AG09309 (cell line): ENCODE measurements at regions not wholly inside any gene's neighbourhood (a gene's known extent, or its start where the extent isn't known, plus 50 kb on each side); places are given as distances from the start of the nearest gene placed in this dataset.

Experiments
- DNase-seq: peaks from one replicate; pipeline ENCODE4 v3.0.0-alpha.2; 2010; ENCODE audit warnings: low read depth
- H3K4me3 ChIP-seq: 2 replicates; pipeline ENCODE4 v1.5.1; 2011; ENCODE audit warnings: mild to moderate bottlenecking, low read depth, low read length, moderate library complexity; ENCODE audit not compliant: control insufficient read depth
- TF ChIP-seq, protein P1 (sequence below): IDR thresholded peaks from 2 replicates; pipeline ENCODE4 v1.5.1; 2011; ENCODE audit warnings: mild to moderate bottlenecking, low read depth, low read length, inconsistent platforms; ENCODE audit not compliant: insufficient read depth, control insufficient read depth; ENCODE audit errors: missing control alignments

DNA sequence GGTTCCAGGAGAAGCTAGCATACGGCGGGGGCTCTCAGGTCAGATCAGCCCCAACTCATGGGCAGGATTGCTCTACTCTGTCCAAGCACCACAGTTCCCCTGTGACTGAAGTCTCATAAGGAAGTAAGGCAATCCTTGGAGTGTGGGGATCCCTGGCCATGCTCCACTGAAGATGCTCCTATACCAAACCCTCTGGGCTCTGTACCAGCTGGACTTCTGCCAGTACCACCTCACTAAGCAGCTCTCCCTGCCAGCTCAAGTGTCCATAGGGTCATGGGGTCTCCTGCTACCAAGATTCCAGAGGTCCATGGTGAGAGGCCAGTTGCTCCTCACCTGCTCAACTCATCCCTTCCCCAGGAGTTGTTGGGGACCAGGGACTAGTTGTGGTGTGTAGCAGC is 355.7 kb upstream of the STEAP1 start:
- H3K4me3 ChIP-seq = no peak overlapping the region
- DNase-seq = no peak
- TF ChIP-seq, protein P1, sequence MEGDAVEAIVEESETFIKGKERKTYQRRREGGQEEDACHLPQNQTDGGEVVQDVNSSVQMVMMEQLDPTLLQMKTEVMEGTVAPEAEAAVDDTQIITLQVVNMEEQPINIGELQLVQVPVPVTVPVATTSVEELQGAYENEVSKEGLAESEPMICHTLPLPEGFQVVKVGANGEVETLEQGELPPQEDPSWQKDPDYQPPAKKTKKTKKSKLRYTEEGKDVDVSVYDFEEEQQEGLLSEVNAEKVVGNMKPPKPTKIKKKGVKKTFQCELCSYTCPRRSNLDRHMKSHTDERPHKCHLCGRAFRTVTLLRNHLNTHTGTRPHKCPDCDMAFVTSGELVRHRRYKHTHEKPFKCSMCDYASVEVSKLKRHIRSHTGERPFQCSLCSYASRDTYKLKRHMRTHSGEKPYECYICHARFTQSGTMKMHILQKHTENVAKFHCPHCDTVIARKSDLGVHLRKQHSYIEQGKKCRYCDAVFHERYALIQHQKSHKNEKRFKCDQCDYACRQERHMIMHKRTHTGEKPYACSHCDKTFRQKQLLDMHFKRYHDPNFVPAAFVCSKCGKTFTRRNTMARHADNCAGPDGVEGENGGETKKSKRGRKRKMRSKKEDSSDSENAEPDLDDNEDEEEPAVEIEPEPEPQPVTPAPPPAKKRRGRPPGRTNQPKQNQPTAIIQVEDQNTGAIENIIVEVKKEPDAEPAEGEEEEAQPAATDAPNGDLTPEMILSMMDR = no peak

DNA sequence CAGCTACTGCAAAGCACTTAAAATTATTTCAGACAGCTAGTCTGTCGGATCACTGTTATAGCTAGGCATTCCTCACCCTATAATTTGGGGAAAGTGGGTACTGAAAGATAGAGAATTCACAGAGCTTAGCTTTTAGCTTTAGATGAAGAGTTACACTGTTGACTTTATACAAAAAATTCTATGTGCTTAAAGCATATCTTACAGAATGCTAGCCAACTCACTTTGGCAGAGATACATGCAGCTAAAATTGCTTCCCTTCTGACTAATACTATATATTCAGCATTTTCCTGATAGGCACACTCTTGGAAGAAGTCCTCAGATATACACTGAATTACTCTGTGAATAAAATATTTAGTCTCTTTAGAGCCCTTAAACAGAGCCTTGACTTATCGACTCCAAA is 353.5 kb upstream of the STEAP1 start:
- TF ChIP-seq, protein P1 = no peak
- no peak overlapping the region for H3K4me3 ChIP-seq
- DNase-seq = no peak

GRCh38 chr7:89809291-89809690 is 345.0 kb upstream of the STEAP1 start:
- TF ChIP-seq, protein P1 = no peak
- DNase-seq = no peak
- no peak overlapping the region for H3K4me3 ChIP-seq

GRCh38 chr7:89813081-89813480 is 341.2 kb upstream of the STEAP1 start:
- TF ChIP-seq, protein P1 = no peak
- DNase-seq = no peak
- H3K4me3 ChIP-seq = no peak overlapping the region

DNA sequence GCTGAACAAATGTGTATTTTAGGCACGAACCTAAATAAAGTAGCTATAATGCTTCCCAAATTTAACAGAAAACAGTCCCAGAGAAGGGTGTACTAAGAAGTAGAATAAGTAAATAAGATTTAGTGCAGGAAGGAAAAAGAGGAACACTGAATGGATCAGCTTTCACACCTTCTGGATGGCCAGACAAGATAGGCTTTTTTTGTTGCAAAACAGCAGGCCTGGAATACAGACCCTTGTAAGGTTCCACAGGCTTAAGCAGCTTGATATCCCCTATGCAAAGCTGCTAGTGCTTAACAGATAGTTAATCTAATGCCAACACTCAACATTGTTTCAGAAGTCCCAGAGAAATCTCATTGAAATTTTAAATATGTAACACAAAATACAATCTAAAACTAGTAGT is 328.1 kb upstream of the STEAP1 start:
- DNase-seq = no peak
- TF ChIP-seq, protein P1 = no peak

GRCh38 chr7:89826557-89826956 is 327.7 kb upstream of the STEAP1 start:
- TF ChIP-seq, protein P1 = no peak
- DNase-seq = no peak
- no peak overlapping the region for H3K4me3 ChIP-seq

More for the DNA sequence above, 328.1 kb upstream of the STEAP1 start:
- no peak overlapping the region for H3K4me3 ChIP-seq

GRCh38 chr7:89837515-89837914 is 316.8 kb upstream of the STEAP1 start:
- no peak for DNase-seq
- no peak overlapping the region for H3K4me3 ChIP-seq
- TF ChIP-seq, protein P1 = no peak
